GM23338 (cell line): ENCODE measurements at regions not wholly inside any gene's neighbourhood (a gene's known extent, or its start where the extent isn't known, plus 50 kb on each side); places are given as distances from the start of the nearest gene placed in this dataset.

Experiments
- ATAC-seq: fragments of 200-7000 bp; cut with Tn5 transposase; 3 replicates; pipeline ENCODE4 v1.9.1; 2020
- DNase-seq: peaks from one replicate; pipeline ENCODE4 v3.0.0-alpha.2; 2015; ENCODE audit warnings: low spot score
- H2AFZ ChIP-seq: fragments of 200-600 bp; sonication (generic); 2 replicates; pipeline ENCODE4 v1.8.0; 2016; ENCODE audit warnings: antibody characterized with exemption, mild to moderate bottlenecking, moderate library complexity
- H3F3A ChIP-seq: fragments of 200-600 bp; sonication (generic); replicated peaks from 2 replicates; pipeline ENCODE4 v1.8.0; 2017; ENCODE audit warnings: antibody characterized with exemption, mixed run types, low read depth
- H3K27ac ChIP-seq: fragments of 200-600 bp; sonication (generic); 2 replicates; pipeline ENCODE4 v1.6.1; 2016; ENCODE audit warnings: low read depth
- H3K27me3 ChIP-seq: fragments of 200-600 bp; sonication (generic); 2 replicates; pipeline ENCODE4 v1.8.0; 2016; ENCODE audit warnings: mild to moderate bottlenecking, mixed run types, moderate library complexity; ENCODE audit not compliant: insufficient read depth
- H3K36me3 ChIP-seq: fragments of 200-600 bp; sonication (generic); 2 replicates; pipeline ENCODE4 v1.8.0; 2016; ENCODE audit warnings: mild to moderate bottlenecking; ENCODE audit not compliant: insufficient read depth
- H3K4me1 ChIP-seq: fragments of 200-600 bp; sonication (generic); 2 replicates; pipeline ENCODE4 v1.8.0; 2016; ENCODE audit warnings: mild to moderate bottlenecking, moderate library complexity; ENCODE audit not compliant: insufficient read depth
- H3K4me2 ChIP-seq: fragments of 200-600 bp; sonication (generic); 2 replicates; pipeline ENCODE4 v1.7.1; 2017; ENCODE audit warnings: mixed run types
- H3K4me3 ChIP-seq: fragments of 200-600 bp; sonication (generic); 2 replicates; pipeline ENCODE4 v1.6.1; 2016; ENCODE audit warnings: mixed run types
- H3K79me2 ChIP-seq: fragments of 200-600 bp; sonication (generic); replicated peaks from 2 replicates; pipeline ENCODE4 v1.8.0; 2017; ENCODE audit warnings: mild to moderate bottlenecking; ENCODE audit not compliant: insufficient read depth
- H3K9me2 ChIP-seq: fragments of 200-600 bp; sonication (generic); 2 replicates; pipeline ENCODE4 v1.8.0; 2017; ENCODE audit not compliant: insufficient read depth
- H4K20me1 ChIP-seq: fragments of 200-600 bp; sonication (generic); replicated peaks from 2 replicates; pipeline ENCODE4 v1.8.0; 2017; ENCODE audit warnings: mild to moderate bottlenecking; ENCODE audit not compliant: insufficient read depth
- H3K27ac Mint-ChIP-seq: 2 replicates; pipeline ENCODE4 v1.8.0; 2020; ENCODE audit warnings: inconsistent platforms, mild to moderate bottlenecking, moderate library complexity, mixed read lengths
- H3K27me3 Mint-ChIP-seq: 3 replicates; pipeline ENCODE4 v1.8.0; 2022; ENCODE audit warnings: low read depth, mild to moderate bottlenecking, moderate library complexity, mixed read lengths, inconsistent platforms; ENCODE audit not compliant: insufficient read depth, poor library complexity
- H3K36me3 Mint-ChIP-seq: 3 replicates; pipeline ENCODE4 v1.8.0; 2021; ENCODE audit warnings: low read depth, mild to moderate bottlenecking, inconsistent platforms, moderate library complexity, mixed read lengths
- H3K4me1 Mint-ChIP-seq: 3 replicates; pipeline ENCODE4 v1.8.0; 2020; ENCODE audit warnings: mild to moderate bottlenecking, inconsistent platforms, mixed read lengths
- H3K4me3 Mint-ChIP-seq: 3 replicates; pipeline ENCODE4 v1.8.0; 2021; ENCODE audit warnings: moderate library complexity, mild to moderate bottlenecking, inconsistent platforms, mixed read lengths
- H3K9me3 Mint-ChIP-seq: 3 replicates; pipeline ENCODE4 v1.8.0; 2020; ENCODE audit warnings: moderate library complexity, mild to moderate bottlenecking, inconsistent platforms, mixed read lengths
- CREB1 ChIP-seq: fragments of 250-450 bp; sonication (Bioruptor Pico); IDR thresholded peaks from 2 replicates; pipeline ENCODE4 v1.5.0; 2020; ENCODE audit warnings: low read depth, mild to moderate bottlenecking, moderate library complexity
- CTCF ChIP-seq, 2 experiments: fragments of 200-600 bp in 1 of 2; sonication (generic) in 1 of 2; conservative IDR thresholded peaks; 2 replicates each; pipeline versions ENCODE4 v1.5.1 to v1.6.1; 2016 to 2017; ENCODE audit warnings: antibody characterized with exemption in 2 of 2, low read depth in 2 of 2, mild to moderate bottlenecking in 2 of 2, moderate library complexity in 1 of 2
- ETS1 ChIP-seq: IDR thresholded peaks from 2 replicates; pipeline ENCODE4 v1.6.1; 2016; ENCODE audit warnings: antibody characterized with exemption
- EZH2 ChIP-seq: fragments of 200-600 bp; sonication (generic); IDR thresholded peaks from one replicate; pipeline ENCODE4 v1.8.0; 2017; ENCODE audit warnings: antibody characterized with exemption, mild to moderate bottlenecking, low read depth; ENCODE audit not compliant: unreplicated experiment
- EZH2phosphoT487 ChIP-seq: fragments of 200-600 bp; sonication (generic); IDR thresholded peaks from one replicate; pipeline ENCODE4 v1.8.1; 2018; ENCODE audit warnings: antibody characterized with exemption; ENCODE audit not compliant: unreplicated experiment
- NANOG ChIP-seq: IDR thresholded peaks from 2 replicates; pipeline ENCODE4 v1.6.1; 2016; ENCODE audit warnings: antibody characterized with exemption, borderline replicate concordance
- POLR2AphosphoS5 ChIP-seq: IDR thresholded peaks from 2 replicates; pipeline ENCODE4 v1.6.1; 2016; ENCODE audit warnings: antibody characterized with exemption, low read depth
- REST ChIP-seq: IDR thresholded peaks from one replicate; pipeline ENCODE4 v1.6.1; 2018; ENCODE audit warnings: antibody characterized with exemption; ENCODE audit not compliant: unreplicated experiment
- STAT1 ChIP-seq: IDR thresholded peaks from one replicate; pipeline ENCODE4 v1.6.1; 2016; ENCODE audit warnings: antibody characterized with exemption; ENCODE audit not compliant: unreplicated experiment
- ZNF114 ChIP-seq: fragments of 250-450 bp; sonication (Bioruptor Pico); IDR thresholded peaks from 2 replicates; pipeline ENCODE4 v1.5.0; 2020; ENCODE audit warnings: mild to moderate bottlenecking, moderate library complexity
- ZNF331 ChIP-seq: fragments of 250-450 bp; sonication (Bioruptor Pico); IDR thresholded peaks from 2 replicates; pipeline ENCODE4 v1.5.0; 2020; ENCODE audit warnings: low read depth, mild to moderate bottlenecking, moderate library complexity

GRCh38 chr20:40960521-40960956, 68.1 kb upstream of the TOP1 start (continued):
- TF ChIP-seq CTCF (conservative IDR thresholded peaks at IDR 0.05; ENCODE audit: low read depth in 2 of 2) = no peak
- no peak for TF ChIP-seq NANOG
- no peak for TF ChIP-seq STAT1
- TF ChIP-seq ZNF331 (CRISPR knock-in tag) = no peak
- no peak for TF ChIP-seq CREB1
- no peak for TF ChIP-seq REST
- TF ChIP-seq ETS1 = no peak
- no peak for TF ChIP-seq ZNF114 (CRISPR knock-in tag)
- TF ChIP-seq EZH2 = no peak

GRCh38 chr20:40961176-40961575, 67.4 kb upstream of the TOP1 start:
- H3F3A ChIP-seq = no peaks in the 10 kb centered on the region
- H3K27ac Mint-ChIP-seq = no peak overlapping the region
- TF ChIP-seq ZNF331 (CRISPR knock-in tag) (no peak), CREB1 (no peak), CTCF (conservative IDR thresholded peaks at IDR 0.05; ENCODE audit: low read depth in 2 of 2) (no peak), STAT1 (no peak), ZNF114 (CRISPR knock-in tag) (no peak), REST (no peak), POLR2AphosphoS5 (no peak), EZH2phosphoT487 (no peak), NANOG (no peak)

More at GRCh38 chr20:40961176-40961575, 67.4 kb upstream of the TOP1 start:
- Histone ChIP-seq H2AFZ (no peak overlapping the region), H3K36me3 (no peaks in the 10 kb centered on the region), H3K79me2 (no peaks in the 10 kb centered on the region), H3K9me2 (no peaks in the 10 kb centered on the region), H4K20me1 (no peaks in the 10 kb centered on the region), H3K27ac (no peak overlapping the region), H3K4me3 (no peak overlapping the region), H3K4me1 (no peaks in the 10 kb centered on the region), H3K27me3 (no peaks in the 10 kb centered on the region), H3K4me2 (no peak overlapping the region)
- ATAC-seq (no peak), DNase-seq (no peak)
- H3K4me1 Mint-ChIP-seq = no peaks in the 10 kb centered on the region
- peaks cover 2% of the 10 kb centered on the region for H3K27me3 Mint-ChIP-seq
- no peaks in the 10 kb centered on the region for H3K9me3 Mint-ChIP-seq
- H3K36me3 Mint-ChIP-seq = no peaks in the 10 kb centered on the region
- H3K4me3 Mint-ChIP-seq = no peak overlapping the region
